Gastrocnemius medialis (tissue), 4 donors: ENCODE measurements at regions not wholly inside any gene's neighbourhood (a gene's known extent, or its start where the extent isn't known, plus 50 kb on each side); places are given as distances from the start of the nearest gene placed in this dataset.

ENCODE experiments used
- ATAC-seq, 2 donors: fragments of 150-250 bp; one replicate each; pipeline ENCODE4 v1.9.1; 2016
- DNase-seq, 2 donors: peaks; one replicate each; pipeline ENCODE4 v3.0.0-alpha.2; 2019
- H3K27ac ChIP-seq, 4 donors: fragments of 200-600 bp; sonication (generic); 1 replicate in 1 of 4; 2 replicates in 3 of 4; pipeline ENCODE4 v1.5.1; 2016 to 2018; ENCODE audit warnings: mild to moderate bottlenecking in 2 of 4, moderate library complexity in 1 of 4
- H3K27me3 ChIP-seq, 3 donors: fragments of 200-600 bp; sonication (generic) in 2 of 3; 1 replicate in 1 of 3; 2 replicates in 2 of 3; pipeline versions ENCODE4 v1.5.1 to v1.6.0; 2016 to 2019; ENCODE audit warnings: mild to moderate bottlenecking in 1 of 3, moderate library complexity in 1 of 3
- H3K36me3 ChIP-seq, 2 donors: fragments of 200-600 bp; sonication (generic) in 1 of 2; one replicate each; pipeline ENCODE4 v1.5.1; 2017 to 2018
- H3K4me1 ChIP-seq, 2 donors: fragments of 200-600 bp; sonication (generic) in 1 of 2; one replicate each; pipeline ENCODE4 v1.5.1; 2016 to 2017; ENCODE audit warnings: mild to moderate bottlenecking in 2 of 2
- H3K4me3 ChIP-seq, 4 donors: fragments of 200-600 bp; sonication (generic) in 3 of 4; 1 replicate in 1 of 4; 2 replicates in 3 of 4; pipeline ENCODE4 v1.5.1; 2016 to 2019; ENCODE audit warnings: mild to moderate bottlenecking in 2 of 4
- H3K9me3 ChIP-seq, 3 donors: fragments of 200-600 bp; sonication (generic) in 2 of 3; 1 replicate in 1 of 3; 2 replicates in 2 of 3; pipeline ENCODE4 v1.5.1; 2016 to 2019
- POLR2A ChIP-seq, 2 donors: fragments of 450-650 bp; IDR thresholded peaks; one replicate each; pipeline ENCODE4 v1.6.1; 2017; ENCODE audit warnings: antibody characterized with exemption in 2 of 2, mild to moderate bottlenecking in 2 of 2, moderate library complexity in 2 of 2
- in situ Hi-C, 4 donors: fragments of 200-750 bp; cut with MboI; loops; one replicate each; pipeline versions ENCODE4 v1.15.0 to v1.8.0; 2017; ENCODE audit warnings: low sequenced_read_pairs in 4 of 4
- intact Hi-C: fragments of 100-400 bp; cut with DNase I; formaldehyde crosslinking; loops from one replicate; pipeline ENCODE4 v1.15.1; 2023; ENCODE audit warnings: low total_unique reads
- TF ChIP-seq, protein P1 (sequence below), 5 experiments: fragments of 450-650 bp in 3 of 5; fragments of 200-600 bp in 2 of 5; sonication (generic) in 2 of 5; IDR thresholded peaks in 4 of 5; conservative IDR thresholded peaks in 1 of 5; 1 replicate in 4 of 5; 2 replicates in 1 of 5; pipeline ENCODE4 v1.5.1; 2016 to 2019; ENCODE audit warnings: antibody characterized with exemption in 5 of 5, mild to moderate bottlenecking in 3 of 5, moderate library complexity in 3 of 5

GRCh38 chr22:34105461-34106062 lies 185.3 kb upstream of the LARGE1 start:
- Histone ChIP-seq H3K4me1 (no peaks in the 10 kb centered on the region), H3K27ac (no peak overlapping the region), H3K4me3 (no peak overlapping the region), H3K9me3 (no peaks in the 10 kb centered on the region), H3K36me3 (no peaks in the 10 kb centered on the region), H3K27me3 (peaks cover 0 to 10% (median 0%) of the 10 kb centered on the region in 3 donors)
- in situ Hi-C loops (loop anchor here in 3 of 4 donors (5.0 to 25.0 kb wide), 5 partner anchors 178 to 801 kb away; partner anchors contain the start of gene LARGE1 (in 2 of the 3)), intact Hi-C loops (loop anchor here (2.0 to 5.0 kb wide), 2 partner anchors 588 to 803 kb away; no protein-coding TSS in a partner anchor)
- DNase-seq (peak in 1 of 2 donors; percentile 28), ATAC-seq (peak; percentile 45 to 66)
- TF ChIP-seq, protein P1, sequence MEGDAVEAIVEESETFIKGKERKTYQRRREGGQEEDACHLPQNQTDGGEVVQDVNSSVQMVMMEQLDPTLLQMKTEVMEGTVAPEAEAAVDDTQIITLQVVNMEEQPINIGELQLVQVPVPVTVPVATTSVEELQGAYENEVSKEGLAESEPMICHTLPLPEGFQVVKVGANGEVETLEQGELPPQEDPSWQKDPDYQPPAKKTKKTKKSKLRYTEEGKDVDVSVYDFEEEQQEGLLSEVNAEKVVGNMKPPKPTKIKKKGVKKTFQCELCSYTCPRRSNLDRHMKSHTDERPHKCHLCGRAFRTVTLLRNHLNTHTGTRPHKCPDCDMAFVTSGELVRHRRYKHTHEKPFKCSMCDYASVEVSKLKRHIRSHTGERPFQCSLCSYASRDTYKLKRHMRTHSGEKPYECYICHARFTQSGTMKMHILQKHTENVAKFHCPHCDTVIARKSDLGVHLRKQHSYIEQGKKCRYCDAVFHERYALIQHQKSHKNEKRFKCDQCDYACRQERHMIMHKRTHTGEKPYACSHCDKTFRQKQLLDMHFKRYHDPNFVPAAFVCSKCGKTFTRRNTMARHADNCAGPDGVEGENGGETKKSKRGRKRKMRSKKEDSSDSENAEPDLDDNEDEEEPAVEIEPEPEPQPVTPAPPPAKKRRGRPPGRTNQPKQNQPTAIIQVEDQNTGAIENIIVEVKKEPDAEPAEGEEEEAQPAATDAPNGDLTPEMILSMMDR (IDR thresholded peaks at IDR 0.05 in 4 of 5, conservative IDR thresholded peaks at IDR 0.05 in 1 of 5), result peak in 4 of 5 experiments; percentile 36 to 61 (median 52)
- TF ChIP-seq POLR2A (IDR thresholded peaks at IDR 0.05), result no peak

DNA sequence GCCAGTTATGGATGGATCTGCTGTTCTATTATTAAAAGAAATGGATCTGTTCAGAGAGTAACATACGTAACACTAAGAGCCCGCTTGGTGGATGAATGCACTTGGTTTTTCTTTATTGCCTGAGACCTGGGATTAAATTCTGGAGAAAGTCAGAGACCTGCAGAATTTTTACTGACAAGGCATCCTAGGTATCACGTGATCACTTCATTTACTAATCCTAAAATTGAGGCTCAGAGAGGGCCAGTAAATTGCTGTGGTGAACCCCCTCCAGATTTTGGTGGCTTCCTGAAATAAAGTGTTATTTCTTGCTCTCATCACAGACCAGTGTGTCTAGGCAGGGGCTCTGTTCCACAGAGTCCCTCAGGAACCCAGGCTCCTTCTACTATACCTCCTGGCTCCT lies 187.9 kb upstream of the LARGE1 start:
- no peak for DNase-seq
- ATAC-seq, result no peak
- no peak overlapping the region for H3K4me3 ChIP-seq
- no peaks in the 10 kb centered on the region for H3K36me3 ChIP-seq
- H3K27me3 ChIP-seq, result peaks cover 0 to 5% (median 0%) of the 10 kb centered on the region in 3 donors
- no peaks in the 10 kb centered on the region for H3K4me1 ChIP-seq
- H3K9me3 ChIP-seq, result no peaks in the 10 kb centered on the region
- no peak for TF ChIP-seq POLR2A (IDR thresholded peaks at IDR 0.05)
- H3K27ac ChIP-seq, result no peak overlapping the region
- intact Hi-C loops (loop anchor here (5.0 kb wide), 1 partner anchor 591 kb away; no protein-coding TSS in a partner anchor), in situ Hi-C loops (loop anchor here in 3 of 4 donors (5.0 to 25.0 kb wide), 5 partner anchors 181 to 803 kb away; partner anchors contain the start of gene LARGE1 (in 2 of the 3))

DNA sequence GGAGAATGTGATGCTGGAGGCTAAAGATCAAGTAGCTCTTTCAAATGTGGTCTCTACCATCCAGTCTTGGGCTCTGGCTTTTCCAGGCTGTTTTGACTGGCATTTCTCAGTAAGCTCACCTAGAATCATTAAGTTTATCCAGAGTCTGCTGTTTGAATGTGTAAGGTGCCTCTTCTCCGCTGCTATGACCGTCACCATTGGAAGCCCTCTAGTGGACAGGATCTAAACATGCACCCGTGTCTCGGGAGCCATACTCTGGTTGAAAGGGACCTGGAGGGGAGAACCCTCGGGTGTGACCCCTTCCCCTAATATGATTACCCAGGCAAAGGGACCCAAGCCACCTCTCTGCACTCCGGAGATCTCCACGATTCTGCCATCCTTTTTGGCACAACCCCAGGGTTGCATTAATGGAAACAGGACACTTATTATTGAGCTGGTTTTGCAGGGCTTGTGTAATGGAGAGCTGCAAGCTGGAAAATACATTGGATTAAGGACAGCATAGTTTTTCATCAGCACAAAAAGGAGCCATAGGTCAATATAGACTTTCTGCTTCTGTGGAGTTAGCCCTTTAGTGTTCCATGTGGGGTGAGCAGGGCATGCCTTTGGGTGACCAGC lies 191.0 kb upstream of the LARGE1 start:
- in situ Hi-C loops, result loop anchor here in 3 of 4 donors (25.0 kb wide), 2 partner anchors 599 to 799 kb away; no protein-coding TSS in a partner anchor
- intact Hi-C loops, result loop anchor here (2.0 kb wide), 1 partner anchor 189 kb away; no protein-coding TSS in a partner anchor
- peak; percentile 63 to 64 for ATAC-seq
- no peak overlapping the region for H3K4me3 ChIP-seq
- no peaks in the 10 kb centered on the region for H3K9me3 ChIP-seq
- no peak overlapping the region for H3K27ac ChIP-seq
- H3K4me1 ChIP-seq, result no peaks in the 10 kb centered on the region
- no peaks in the 10 kb centered on the region for H3K36me3 ChIP-seq
- H3K27me3 ChIP-seq, result peaks cover 0 to 5% (median 0%) of the 10 kb centered on the region in 3 donors
- peak in 1 of 2 donors; percentile 13 for DNase-seq
- TF ChIP-seq, protein P1 (IDR thresholded peaks at IDR 0.05 in 4 of 5, conservative IDR thresholded peaks at IDR 0.05 in 1 of 5), result peak; percentile 30 to 72 (median 54)
- TF ChIP-seq POLR2A (IDR thresholded peaks at IDR 0.05), result no peak

- intact Hi-C loops, result loop anchor here (2.0 kb wide), 1 partner anchor 811 kb away; no protein-coding TSS in a partner anchor
- Histone ChIP-seq H3K4me3 (no peak overlapping the region), H3K27me3 (no peaks in the 10 kb centered on the region), H3K4me1 (no peaks in the 10 kb centered on the region), H3K36me3 (no peaks in the 10 kb centered on the region), H3K27ac (no peak overlapping the region), H3K9me3 (no peaks in the 10 kb centered on the region)
- TF ChIP-seq POLR2A (IDR thresholded peaks at IDR 0.05), result no peak
- TF ChIP-seq, protein P1 (IDR thresholded peaks at IDR 0.05 in 4 of 5, conservative IDR thresholded peaks at IDR 0.05 in 1 of 5), result no peak
- DNase-seq (no peak), ATAC-seq (no peak)
- in situ Hi-C loops, result loop anchor here in 3 of 4 donors (25.0 kb wide), 2 partner anchors 601 to 801 kb away; no protein-coding TSS in a partner anchor
Measured at GRCh38 chr22:34113381-34113780, 193.1 kb upstream of the LARGE1 start.

- no peak for DNase-seq
Measured at GRCh38 chr22:34114406-34114805, 194.1 kb upstream of the LARGE1 start.

More at GRCh38 chr22:34114406-34114805, 194.1 kb upstream of the LARGE1 start:
- no peaks in the 10 kb centered on the region for H3K4me1 ChIP-seq
- TF ChIP-seq POLR2A (IDR thresholded peaks at IDR 0.05), result no peak
- TF ChIP-seq, protein P1 (IDR thresholded peaks at IDR 0.05 in 4 of 5, conservative IDR thresholded peaks at IDR 0.05 in 1 of 5), result no peak
- intact Hi-C loops (no loop called here), in situ Hi-C loops (loop anchor here in 3 of 4 donors (25.0 kb wide), 2 partner anchors 602 to 802 kb away; no protein-coding TSS in a partner anchor)
- no peaks in the 10 kb centered on the region for H3K9me3 ChIP-seq
- no peaks in the 10 kb centered on the region for H3K36me3 ChIP-seq
- no peaks in the 10 kb centered on the region for H3K27me3 ChIP-seq
- H3K4me3 ChIP-seq, result no peak overlapping the region
- H3K27ac ChIP-seq, result no peak overlapping the region
- ATAC-seq, result no peak
